Fibroblast of pulmonary artery (primary cell): ENCODE measurements at regions not wholly inside any gene's neighbourhood (a gene's known extent, or its start where the extent isn't known, plus 50 kb on each side); places are given as distances from the start of the nearest gene placed in this dataset.
A peak's percentile ranks its signal among the peaks of the same experiment; 100 is the strongest.

Source experiments
- DNase-seq: peaks from one replicate; pipeline ENCODE4 v3.0.0-alpha.2; 2010; ENCODE audit warnings: low read depth
- H3K4me3 ChIP-seq: replicated peaks from 2 replicates; pipeline ENCODE4 v1.5.1; 2011; ENCODE audit warnings: low read depth, mild to moderate bottlenecking, control low read depth, low read length, moderate library complexity
- CTCF ChIP-seq: IDR thresholded peaks from 2 replicates; pipeline ENCODE4 v1.5.1; 2011; ENCODE audit warnings: mild to moderate bottlenecking, control low read depth, low read length, inconsistent platforms; ENCODE audit errors: missing control alignments

- TF ChIP-seq CTCF = no peak
- H3K4me3 ChIP-seq = no peak overlapping the region
- DNase-seq = no peak
Measured at GRCh38 chr2:66872986-66873754, 438.2 kb downstream of the MEIS1 start.

- no peak for TF ChIP-seq CTCF
- DNase-seq = peak; percentile 14
- H3K4me3 ChIP-seq = no peak overlapping the region
Measured at GRCh38 chr2:66874411-66874810, 439.5 kb downstream of the MEIS1 start.

GRCh38 chr2:66875941-66876462 is 441.1 kb downstream of the MEIS1 start:
- H3K4me3 ChIP-seq = no peak overlapping the region
- no peak for DNase-seq
- no peak for TF ChIP-seq CTCF

GRCh38 chr2:66885775-66886383 is 451.0 kb downstream of the MEIS1 start:
- no peak for TF ChIP-seq CTCF
- H3K4me3 ChIP-seq = no peak overlapping the region
- DNase-seq = no peak

- no peak overlapping the region for H3K4me3 ChIP-seq
- DNase-seq = no peak
- no peak for TF ChIP-seq CTCF
Measured at GRCh38 chr2:66888246-66888645, 453.3 kb downstream of the MEIS1 start.

GRCh38 chr2:66888791-66889631 is 454.1 kb downstream of the MEIS1 start:
- TF ChIP-seq CTCF = no peak
- H3K4me3 ChIP-seq = no peak overlapping the region
- peak; percentile 98 for DNase-seq
